AG09309 (cell line): ENCODE measurements at regions not wholly inside any gene's neighbourhood (a gene's known extent, or its start where the extent isn't known, plus 50 kb on each side); places are given as distances from the start of the nearest gene placed in this dataset.
A peak's percentile ranks its signal among the peaks of the same experiment; 100 is the strongest.

Experiments used
- DNase-seq: peaks from one replicate; pipeline ENCODE4 v3.0.0-alpha.2; 2010; ENCODE audit warnings: low read depth
- H3K4me3 ChIP-seq: 2 replicates; pipeline ENCODE4 v1.5.1; 2011; ENCODE audit warnings: mild to moderate bottlenecking, low read depth, low read length, moderate library complexity; ENCODE audit not compliant: control insufficient read depth
- CTCF ChIP-seq: IDR thresholded peaks from 2 replicates; pipeline ENCODE4 v1.5.1; 2011; ENCODE audit warnings: mild to moderate bottlenecking, low read depth, low read length, inconsistent platforms; ENCODE audit not compliant: insufficient read depth, control insufficient read depth; ENCODE audit errors: missing control alignments

GRCh38 chr7:157472311-157473050, 135.7 kb downstream of the DNAJB6 start:
- DNase-seq = no peak
- H3K4me3 ChIP-seq = no peak overlapping the region
- TF ChIP-seq CTCF = no peak

- no peak for DNase-seq
- no peak for TF ChIP-seq CTCF
Observed at GRCh38 chr7:157473051-157473569, 136.3 kb downstream of the DNAJB6 start.

GRCh38 chr7:157474685-157475084, 137.9 kb downstream of the DNAJB6 start:
- no peak overlapping the region for H3K4me3 ChIP-seq
- TF ChIP-seq CTCF = peak; percentile 46
- DNase-seq = no peak

More at GRCh38 chr7:157473051-157473569, 136.3 kb downstream of the DNAJB6 start:
- H3K4me3 ChIP-seq = no peak overlapping the region

GRCh38 chr7:157475095-157475494, 138.3 kb downstream of the DNAJB6 start:
- TF ChIP-seq CTCF = no peak
- DNase-seq = no peak
- no peak overlapping the region for H3K4me3 ChIP-seq

GRCh38 chr7:157475601-157476000, 138.8 kb downstream of the DNAJB6 start:
- DNase-seq = no peak
- TF ChIP-seq CTCF = no peak
- no peak overlapping the region for H3K4me3 ChIP-seq

- no peak for TF ChIP-seq CTCF
- no peak overlapping the region for H3K4me3 ChIP-seq
- no peak for DNase-seq
Observed at GRCh38 chr7:157476201-157476600, 139.4 kb downstream of the DNAJB6 start.
